HG02840 (cell line): ENCODE measurements at regions not wholly inside any gene's neighbourhood (a gene's known extent, or its start where the extent isn't known, plus 50 kb on each side); places are given as distances from the start of the nearest gene placed in this dataset.
"Not testable (repeated sequence)": the region's sequence is repeated elsewhere in the genome, so short reads cannot be mapped to it uniquely, and the experiment has no call there.

Source experiments
- ATAC-seq: cut with Tn5 transposase; IDR thresholded peaks from one replicate; pipeline ENCODE4 v1.9.1; 2021; ENCODE audit warnings: mild to moderate bottlenecking, moderate library complexity, moderate number of reproducible peaks; ENCODE audit not compliant: unreplicated experiment, low FRiP score

- no peak for ATAC-seq
Observed at GRCh38 chr5:52255308-52255707, 532.4 kb upstream of the ITGA1 start.

DNA sequence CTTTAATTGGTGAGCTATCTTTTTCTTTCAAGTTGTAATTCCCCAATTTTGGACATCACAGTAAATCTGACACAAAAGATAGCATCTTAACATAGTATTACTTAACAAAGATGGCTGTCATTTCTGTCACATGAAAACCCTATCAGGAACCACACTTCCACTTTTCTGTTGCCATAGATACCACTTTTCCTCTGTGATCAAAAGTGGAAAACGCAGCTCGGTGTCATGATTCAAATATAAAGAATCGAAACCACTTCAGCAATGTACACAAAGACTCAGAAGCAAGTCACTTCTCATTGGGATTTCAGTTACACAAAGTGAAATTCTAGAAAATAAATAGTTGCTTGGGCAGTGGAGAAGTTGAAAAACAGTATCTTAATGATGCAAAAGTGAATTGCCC is 524.9 kb upstream of the ITGA1 start:
- no peak for ATAC-seq

GRCh38 chr5:52269401-52269800 is 518.3 kb upstream of the ITGA1 start:
- no peak for ATAC-seq

DNA sequence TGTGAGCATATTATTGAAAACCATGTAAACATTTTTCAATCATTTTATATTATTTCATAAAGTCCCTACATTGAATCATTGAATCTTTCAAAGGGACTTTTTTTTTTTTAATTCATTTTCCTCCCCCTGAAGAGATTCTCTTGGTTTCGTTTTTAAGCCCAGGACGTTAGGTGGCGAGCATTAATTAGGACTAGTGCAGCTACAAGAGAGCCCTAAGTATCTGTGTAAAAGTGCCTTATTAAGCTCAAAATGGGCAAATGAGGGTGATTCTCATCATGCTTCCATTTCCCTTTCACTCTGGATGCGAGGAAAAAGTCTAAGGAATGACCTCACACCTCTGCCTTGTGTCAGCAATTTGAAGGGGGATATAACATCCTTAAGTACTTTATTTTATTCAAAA is 517.9 kb upstream of the ITGA1 start:
- ATAC-seq: no peak

GRCh38 chr5:52275639-52276038 is 512.1 kb upstream of the ITGA1 start:
- no peak for ATAC-seq

- ATAC-seq: no peak
Observed at GRCh38 chr5:52277101-52277500, 510.6 kb upstream of the ITGA1 start.

DNA sequence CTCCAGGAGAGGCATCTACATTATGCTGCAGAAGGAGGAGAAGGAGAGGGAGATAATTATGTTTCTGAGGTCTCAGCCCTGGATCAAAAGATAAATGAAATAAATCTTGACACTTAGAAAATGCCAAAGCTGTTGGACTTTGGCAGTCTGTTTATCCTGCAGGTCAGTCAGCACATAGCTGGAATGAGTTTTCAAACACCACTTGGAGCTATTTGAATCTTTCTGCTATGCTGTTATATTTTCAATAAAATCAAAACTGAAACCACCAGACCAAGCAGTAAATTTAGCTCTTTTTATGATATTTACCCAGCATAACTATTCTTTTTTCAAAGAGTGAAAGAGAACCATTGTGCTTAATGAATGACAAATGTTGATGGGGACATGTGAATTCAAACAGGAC is 505.1 kb upstream of the ITGA1 start:
- ATAC-seq: no peak

GRCh38 chr5:52283221-52283620 is 504.5 kb upstream of the ITGA1 start:
- no peak for ATAC-seq

- no peak for ATAC-seq
Observed at GRCh38 chr5:52300703-52301372, 486.9 kb upstream of the ITGA1 start.

GRCh38 chr5:52304816-52305215 is 482.9 kb upstream of the ITGA1 start:
- ATAC-seq: not testable (repeated sequence)

- ATAC-seq: no peak
Observed at GRCh38 chr5:52328220-52328806, 459.4 kb upstream of the ITGA1 start.

DNA sequence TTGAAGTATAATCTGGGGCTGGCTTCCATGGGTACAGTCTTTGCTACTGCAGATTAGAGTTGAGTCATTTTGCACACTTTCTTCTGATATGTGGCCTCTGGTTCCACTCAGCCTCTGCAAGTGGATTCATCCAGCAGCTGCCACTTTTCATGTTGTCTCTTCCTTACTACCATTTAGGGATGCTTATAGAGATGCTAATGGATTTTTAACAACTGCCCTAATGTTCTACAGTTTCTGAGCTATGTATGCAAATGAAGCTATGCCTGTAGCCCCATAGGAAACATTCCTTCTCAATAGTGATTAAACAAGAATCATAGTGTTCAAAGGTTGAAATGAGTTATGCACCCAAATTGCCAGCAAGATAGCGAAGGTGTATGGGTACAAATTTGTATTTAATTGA is 456.0 kb upstream of the ITGA1 start:
- no peak for ATAC-seq

DNA sequence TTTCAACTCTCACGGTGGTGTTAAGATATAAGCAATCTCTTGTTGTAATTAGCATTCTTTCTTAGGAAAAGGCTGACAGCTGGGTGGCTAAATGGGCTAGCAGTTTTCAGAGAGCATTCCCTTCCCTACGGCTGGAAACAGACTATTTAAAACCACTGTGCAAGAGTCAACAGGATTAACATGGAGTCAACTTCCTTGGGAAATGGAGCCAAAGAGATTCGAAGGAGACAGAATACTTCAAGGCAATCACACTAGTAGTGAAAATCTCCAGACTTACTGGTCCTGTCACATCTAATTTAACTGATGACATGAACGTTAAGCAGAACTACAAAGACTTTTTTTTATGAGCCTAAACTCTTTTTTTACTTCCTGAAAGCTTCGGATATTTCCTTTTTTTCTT is 453.3 kb upstream of the ITGA1 start:
- ATAC-seq: no peak

GRCh38 chr5:52339285-52339684 is 448.4 kb upstream of the ITGA1 start:
- no peak for ATAC-seq

- ATAC-seq: no peak
Observed at GRCh38 chr5:52342361-52342760, 445.4 kb upstream of the ITGA1 start.

- no peak for ATAC-seq
Observed at GRCh38 chr5:52356311-52356918, 431.3 kb upstream of the ITGA1 start.

- no peak for ATAC-seq
Observed at GRCh38 chr5:52359261-52359660, 428.5 kb upstream of the ITGA1 start.

GRCh38 chr5:52360985-52361384 is 426.7 kb upstream of the ITGA1 start:
- no peak for ATAC-seq

DNA sequence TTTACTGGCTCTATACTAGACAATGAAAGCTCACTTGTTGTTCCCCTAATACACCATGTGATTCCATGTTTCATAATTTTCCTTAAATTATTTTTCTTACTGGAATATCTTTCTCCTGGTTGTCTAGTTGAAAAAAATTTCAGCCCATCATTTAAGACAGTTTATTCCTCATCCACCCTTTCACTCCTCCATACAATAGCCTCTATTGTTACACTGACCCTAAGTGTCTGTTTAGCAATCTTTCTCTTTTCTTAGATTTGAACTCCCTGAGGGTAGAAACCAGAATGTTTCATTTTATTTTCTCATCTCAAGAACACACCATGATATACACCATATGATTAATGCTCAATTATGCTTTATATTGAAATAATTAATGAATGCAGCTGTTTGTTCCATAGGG is 413.4 kb upstream of the ITGA1 start:
- no peak for ATAC-seq

DNA sequence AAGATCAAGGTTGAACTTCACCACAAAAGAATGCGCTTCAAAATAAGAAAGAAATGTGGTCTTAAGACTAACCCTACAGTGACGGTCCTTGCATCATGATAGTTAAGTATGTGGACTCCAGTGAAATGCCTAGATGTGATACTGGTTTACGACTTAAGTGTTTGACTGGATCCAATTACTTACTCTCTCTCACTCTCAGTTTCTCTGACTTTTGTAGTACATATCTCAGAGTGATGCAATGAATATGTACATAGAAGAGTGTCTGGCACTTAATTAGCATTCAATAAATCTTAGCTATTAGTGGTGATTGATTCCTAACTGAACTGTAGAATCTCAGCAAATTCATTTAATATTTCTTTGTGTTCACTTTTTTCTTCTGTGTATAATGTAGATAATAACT is 411.7 kb upstream of the ITGA1 start:
- ATAC-seq: no peak

DNA sequence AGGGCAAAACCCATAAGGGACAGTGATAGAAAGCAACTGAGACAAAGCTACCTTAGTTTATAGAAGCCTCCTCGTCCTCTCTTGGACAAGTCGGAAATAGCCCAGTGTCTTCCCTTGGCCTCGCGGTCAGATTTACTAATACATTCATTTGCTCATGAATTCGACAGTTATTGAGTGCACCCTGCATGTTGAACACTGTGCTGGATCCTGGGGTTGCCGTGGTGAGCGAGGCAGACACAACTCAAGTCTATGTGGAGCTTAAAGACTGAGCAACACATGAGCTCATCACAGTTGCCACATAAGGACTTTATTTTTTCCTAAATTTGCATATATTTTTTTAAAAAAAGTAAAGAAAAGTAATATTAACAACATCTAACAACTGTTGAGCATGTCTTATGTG is 411.1 kb upstream of the ITGA1 start:
- no peak for ATAC-seq

DNA sequence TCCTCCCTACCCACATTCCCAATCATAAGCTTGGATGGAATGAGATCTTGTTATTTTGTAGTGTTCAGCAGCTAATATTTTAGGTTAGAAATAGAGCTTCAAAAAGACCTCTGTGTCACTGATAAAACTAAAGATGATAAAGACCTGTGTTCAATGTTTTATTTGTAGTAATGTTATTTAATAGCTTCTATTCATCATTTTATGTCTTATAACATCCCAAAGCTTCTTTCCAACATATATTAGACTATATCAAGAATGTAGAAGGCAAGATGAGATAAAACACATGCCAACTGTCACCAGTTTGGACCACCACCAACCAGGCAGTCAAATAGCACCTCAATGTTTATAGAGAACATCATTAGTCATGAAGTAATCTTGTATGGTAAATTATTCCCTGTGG is 409.5 kb upstream of the ITGA1 start:
- no peak for ATAC-seq
